ENCODE measurements at regions not wholly inside any gene's neighbourhood (a gene's known extent, or its start where the extent isn't known, plus 50 kb on each side); places are given as distances from the start of the nearest gene placed in this dataset.
"Not testable (repeated sequence)": the region's sequence is repeated elsewhere in the genome, so short reads cannot be mapped to it uniquely, and the experiment has no call there.

GRCh38 chr4:17234678-17235077 is 277.2 kb downstream of the QDPR start:
- no peaks in the 10 kb centered on the region for H3K9me2 ChIP-seq (ENCODE audit: insufficient read depth)
- intact Hi-C loops (cut with micrococcal nuclease; ENCODE audit: unreplicated experiment) = no loop called here
- DNase-seq = no peak
- 0 out of 2 replicates have a peak, but pooled peaks cover 6% of the 10 kb centered on the region for H3K27me3 ChIP-seq (ENCODE audit: insufficient read depth, low read depth)
- no peak overlapping the region for H2AFZ ChIP-seq
- no peak overlapping the region for H3K27ac ChIP-seq
- no peaks in the 10 kb centered on the region for H3F3A ChIP-seq (ENCODE audit: insufficient read depth, low read depth)
- POLR2A ChIA-PET (ENCODE audit: unreplicated experiment) = no interaction called here
- H3K36me3 ChIP-seq (ENCODE audit: low read depth) = no peaks in the 10 kb centered on the region
- no peaks in the 10 kb centered on the region for H4K20me1 ChIP-seq (ENCODE audit: insufficient read depth)
- no peak for TF ChIP-seq EZH2 (IDR thresholded peaks at IDR 0.05; ENCODE audit: low read depth)
- TF ChIP-seq CTCF (conservative IDR thresholded peaks at IDR 0.05) = no peak
- H3K4me2 ChIP-seq = no peak overlapping the region
- no TSS peak for BruUV-seq (replicated peaks)
- H3K9me3 ChIP-seq (ENCODE audit: insufficient read depth, low read depth) = no peaks in the 10 kb centered on the region
- no peak overlapping the region for H3K4me3 ChIP-seq
- H3K79me2 ChIP-seq (ENCODE audit: low read depth) = no peaks in the 10 kb centered on the region
- no peaks in the 10 kb centered on the region for H3K4me1 ChIP-seq (replicated peaks; ENCODE audit: insufficient read depth)
- CTCF ChIA-PET = no interaction called here

GRCh38 chr4:17232566-17233253 is 279.2 kb downstream of the QDPR start:
- Histone ChIP-seq H3K9me2 (ENCODE audit: insufficient read depth) (no peaks in the 10 kb centered on the region), H3K36me3 (ENCODE audit: low read depth) (no peaks in the 10 kb centered on the region), H3F3A (ENCODE audit: insufficient read depth, low read depth) (no peaks in the 10 kb centered on the region), H2AFZ (no peak overlapping the region), H3K4me3 (no peak overlapping the region), H3K79me2 (ENCODE audit: low read depth) (no peaks in the 10 kb centered on the region), H3K27ac (no peak overlapping the region), H3K27me3 (ENCODE audit: insufficient read depth, low read depth) (0 out of 2 replicates have a peak, but pooled peaks cover 6% of the 10 kb centered on the region), H3K9me3 (ENCODE audit: insufficient read depth, low read depth) (no peaks in the 10 kb centered on the region), H3K4me2 (no peak overlapping the region), H3K4me1 (replicated peaks; ENCODE audit: insufficient read depth) (no peaks in the 10 kb centered on the region), H4K20me1 (ENCODE audit: insufficient read depth) (no peaks in the 10 kb centered on the region)
- no peak for TF ChIP-seq CTCF (conservative IDR thresholded peaks at IDR 0.05)
- TF ChIP-seq EZH2 (IDR thresholded peaks at IDR 0.05; ENCODE audit: low read depth) = no peak
- intact Hi-C loops (cut with micrococcal nuclease; ENCODE audit: unreplicated experiment) = no loop called here
- CTCF ChIA-PET = no interaction called here
- POLR2A ChIA-PET (ENCODE audit: unreplicated experiment) = no interaction called here
- BruUV-seq (replicated peaks) = no TSS peak
- no peak for DNase-seq

GRCh38 chr4:17231880-17232475 is 279.9 kb downstream of the QDPR start:
- H4K20me1 ChIP-seq (ENCODE audit: insufficient read depth); H2AFZ ChIP-seq; DNase-seq; H3K36me3 ChIP-seq (ENCODE audit: low read depth); intact Hi-C loops (cut with micrococcal nuclease; ENCODE audit: unreplicated experiment); H3K9me3 ChIP-seq (ENCODE audit: insufficient read depth, low read depth); H3K4me1 ChIP-seq (replicated peaks; ENCODE audit: insufficient read depth); H3K27ac ChIP-seq; POLR2A ChIA-PET (ENCODE audit: unreplicated experiment); H3F3A ChIP-seq (ENCODE audit: insufficient read depth, low read depth); H3K4me2 ChIP-seq; BruUV-seq (replicated peaks); H3K9me2 ChIP-seq (ENCODE audit: insufficient read depth); H3K27me3 ChIP-seq (ENCODE audit: insufficient read depth, low read depth); H3K79me2 ChIP-seq (ENCODE audit: low read depth); H3K4me3 ChIP-seq; CTCF ChIA-PET: not testable (repeated sequence)

GRCh38 chr4:17230727-17231126 is 281.2 kb downstream of the QDPR start:
- no peaks in the 10 kb centered on the region for H3K9me2 ChIP-seq (ENCODE audit: insufficient read depth)
- no TSS peak for BruUV-seq (replicated peaks)
- intact Hi-C loops (cut with micrococcal nuclease; ENCODE audit: unreplicated experiment) = no loop called here
- CTCF ChIA-PET = no interaction called here
- H3K27me3 ChIP-seq (ENCODE audit: insufficient read depth, low read depth) = 0 out of 2 replicates have a peak, but pooled peaks cover 6% of the 10 kb centered on the region
- H3K9me3 ChIP-seq (ENCODE audit: insufficient read depth, low read depth) = no peaks in the 10 kb centered on the region
- H3K36me3 ChIP-seq (ENCODE audit: low read depth) = no peaks in the 10 kb centered on the region
- no peaks in the 10 kb centered on the region for H4K20me1 ChIP-seq (ENCODE audit: insufficient read depth)
- no peak for DNase-seq
- no peaks in the 10 kb centered on the region for H3K79me2 ChIP-seq (ENCODE audit: low read depth)
- POLR2A ChIA-PET (ENCODE audit: unreplicated experiment) = no interaction called here
- no peak overlapping the region for H3K4me3 ChIP-seq
- H3K4me1 ChIP-seq (replicated peaks; ENCODE audit: insufficient read depth) = no peaks in the 10 kb centered on the region
- H2AFZ ChIP-seq = no peak overlapping the region
- H3K27ac ChIP-seq = no peak overlapping the region
- H3F3A ChIP-seq (ENCODE audit: insufficient read depth, low read depth) = no peaks in the 10 kb centered on the region
- H3K4me2 ChIP-seq = no peak overlapping the region
- TF ChIP-seq EZH2 (IDR thresholded peaks at IDR 0.05; ENCODE audit: low read depth) (no peak), CTCF (conservative IDR thresholded peaks at IDR 0.05) (no peak)
